GM19395 (cell line): ENCODE measurements at regions not wholly inside any gene's neighbourhood (a gene's known extent, or its start where the extent isn't known, plus 50 kb on each side); places are given as distances from the start of the nearest gene placed in this dataset.

ENCODE experiments used
- ATAC-seq: cut with Tn5 transposase; IDR thresholded peaks from one replicate; pipeline ENCODE4 v1.9.1; 2021; ENCODE audit warnings: mild to moderate bottlenecking, moderate library complexity; ENCODE audit not compliant: unreplicated experiment

- no peak for ATAC-seq
Observed at GRCh38 chr1:173128742-173129141, 78.0 kb upstream of the TNFSF18 start.

- ATAC-seq, result no peak
Observed at GRCh38 chr1:173127369-173128307, 76.9 kb upstream of the TNFSF18 start.

- no peak for ATAC-seq
Observed at GRCh38 chr1:173126421-173126820, 75.7 kb upstream of the TNFSF18 start.

GRCh38 chr1:173122958-173123852 lies 72.5 kb upstream of the TNFSF18 start:
- peak; percentile 57 for ATAC-seq

- ATAC-seq, result no peak
Observed at GRCh38 chr1:173122344-173122935, 71.7 kb upstream of the TNFSF18 start.

GRCh38 chr1:173118404-173118803 lies 67.7 kb upstream of the TNFSF18 start:
- no peak for ATAC-seq

GRCh38 chr1:173117761-173118160 lies 67.0 kb upstream of the TNFSF18 start:
- ATAC-seq, result no peak

- no peak for ATAC-seq
Observed at GRCh38 chr1:173117108-173117633, 66.4 kb upstream of the TNFSF18 start.

GRCh38 chr1:173114346-173114745 lies 63.6 kb upstream of the TNFSF18 start:
- no peak for ATAC-seq

GRCh38 chr1:173113015-173113741 lies 62.4 kb upstream of the TNFSF18 start:
- ATAC-seq, result no peak

- ATAC-seq, result peak; percentile 97
Observed at GRCh38 chr1:173112129-173112528, 61.4 kb upstream of the TNFSF18 start.

- ATAC-seq, result no peak
Observed at GRCh38 chr1:173107696-173108095, 57.0 kb upstream of the TNFSF18 start.

GRCh38 chr1:173103006-173103405 lies 52.3 kb upstream of the TNFSF18 start:
- no peak for ATAC-seq

- no peak for ATAC-seq
Observed at GRCh38 chr1:173101589-173101988, 50.8 kb upstream of the TNFSF18 start.

GRCh38 chr1:173100476-173101107 lies 49.9 kb upstream of the TNFSF18 start:
- ATAC-seq, result no peak
